Nucleus accumbens (tissue), 56 donors: ENCODE measurements at regions not wholly inside any gene's neighbourhood (a gene's known extent, or its start where the extent isn't known, plus 50 kb on each side); places are given as distances from the start of the nearest gene placed in this dataset.
"Not testable (repeated sequence)": the region's sequence is repeated elsewhere in the genome, so short reads cannot be mapped to it uniquely, and the experiment has no call there.

Experiments
- DNase-seq, 56 donors: peaks; one replicate each; lab custom pipeline; 2025; lab: John Stamatoyannopoulos, UW

- DNase-seq: no peak
Measured at GRCh38 chr3:10725846-10726245, 90.2 kb upstream of the SLC6A11 start.

DNA sequence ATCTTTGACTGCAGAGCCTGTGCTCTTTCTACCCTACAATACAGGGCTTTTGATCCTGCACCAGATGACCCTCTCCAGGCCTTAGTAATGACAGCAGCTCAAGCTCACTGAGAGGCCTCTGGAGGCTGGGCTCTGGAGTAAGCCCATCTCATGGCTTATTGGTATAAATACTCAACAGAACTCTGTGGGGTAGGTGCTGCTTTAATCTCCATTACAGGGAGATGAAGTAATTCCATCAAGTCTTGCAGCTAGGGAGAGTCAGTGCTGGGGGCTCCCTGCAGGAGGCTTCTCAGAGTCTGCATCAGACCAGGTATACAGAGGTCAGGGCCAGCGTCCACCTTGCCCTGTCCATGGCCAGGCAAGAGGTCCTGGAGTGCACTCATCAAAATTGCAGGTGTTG, 89.2 kb upstream of the SLC6A11 start:
- no peak for DNase-seq

- no peak for DNase-seq
Measured at GRCh38 chr3:10729439-10729838, 86.6 kb upstream of the SLC6A11 start.

- DNase-seq: peak in 3 of 56 donors; percentile 9 to 21 (median 9)
Measured at GRCh38 chr3:10732292-10732691, 83.7 kb upstream of the SLC6A11 start.

DNA sequence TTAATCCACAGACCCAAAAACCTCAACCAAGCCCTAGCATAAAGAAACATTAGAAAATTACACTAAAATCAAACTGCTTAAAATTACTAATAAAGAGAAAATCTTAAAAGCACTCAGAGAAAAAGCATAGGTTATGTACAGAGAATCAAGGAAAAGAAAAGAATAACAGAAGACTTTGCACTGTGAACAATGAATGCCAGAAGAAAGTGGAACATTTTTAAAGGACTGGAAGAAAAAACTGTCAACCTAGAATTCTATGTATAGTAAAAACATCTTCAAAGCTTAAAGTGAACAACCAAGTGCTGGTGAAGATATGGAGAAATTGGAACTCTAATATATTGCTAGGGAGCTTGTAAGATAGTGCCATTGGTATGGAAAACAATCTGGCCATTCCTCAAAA, 82.7 kb upstream of the SLC6A11 start:
- no peak for DNase-seq

GRCh38 chr3:10736444-10736843, 79.6 kb upstream of the SLC6A11 start:
- DNase-seq: not testable (repeated sequence)

GRCh38 chr3:10737785-10738184, 78.2 kb upstream of the SLC6A11 start:
- no peak for DNase-seq

DNA sequence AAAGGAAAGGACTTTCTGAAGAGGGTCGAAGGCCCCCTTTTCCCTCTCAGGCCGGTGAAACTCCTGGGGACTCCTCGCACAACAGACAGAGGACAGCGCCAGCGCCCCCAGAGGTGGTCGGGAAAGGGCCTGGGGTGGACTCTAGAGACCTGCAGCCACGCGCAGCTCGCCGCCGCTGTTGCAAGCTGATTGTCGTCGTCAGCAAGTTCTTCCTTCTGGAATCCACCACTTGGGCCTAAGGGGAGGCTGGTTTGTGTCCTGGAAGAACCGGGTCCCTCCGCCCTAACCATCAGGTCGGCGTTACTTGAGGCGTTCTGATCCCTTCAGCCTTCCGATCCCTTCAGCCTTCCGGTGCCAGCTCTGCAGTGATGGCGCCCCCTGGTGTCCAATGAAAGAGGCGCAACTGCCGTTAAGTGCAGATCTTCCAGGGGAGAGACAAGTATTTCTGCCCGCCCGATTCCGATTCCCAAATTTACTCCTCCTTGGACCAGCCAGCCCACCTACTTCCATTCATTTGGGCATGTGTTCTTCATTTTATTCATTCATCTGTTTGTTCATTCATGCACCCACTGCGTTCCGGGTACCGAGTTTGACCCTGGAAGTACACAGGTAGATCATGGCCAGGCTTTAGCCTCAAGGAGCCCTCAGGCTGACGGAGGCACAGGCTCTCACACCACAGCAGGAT, 77.2 kb upstream of the SLC6A11 start:
- DNase-seq: peak in 50 of 56 donors; percentile 13 to 90 (median 54)

GRCh38 chr3:10740954-10741353, 75.1 kb upstream of the SLC6A11 start:
- no peak for DNase-seq

DNA sequence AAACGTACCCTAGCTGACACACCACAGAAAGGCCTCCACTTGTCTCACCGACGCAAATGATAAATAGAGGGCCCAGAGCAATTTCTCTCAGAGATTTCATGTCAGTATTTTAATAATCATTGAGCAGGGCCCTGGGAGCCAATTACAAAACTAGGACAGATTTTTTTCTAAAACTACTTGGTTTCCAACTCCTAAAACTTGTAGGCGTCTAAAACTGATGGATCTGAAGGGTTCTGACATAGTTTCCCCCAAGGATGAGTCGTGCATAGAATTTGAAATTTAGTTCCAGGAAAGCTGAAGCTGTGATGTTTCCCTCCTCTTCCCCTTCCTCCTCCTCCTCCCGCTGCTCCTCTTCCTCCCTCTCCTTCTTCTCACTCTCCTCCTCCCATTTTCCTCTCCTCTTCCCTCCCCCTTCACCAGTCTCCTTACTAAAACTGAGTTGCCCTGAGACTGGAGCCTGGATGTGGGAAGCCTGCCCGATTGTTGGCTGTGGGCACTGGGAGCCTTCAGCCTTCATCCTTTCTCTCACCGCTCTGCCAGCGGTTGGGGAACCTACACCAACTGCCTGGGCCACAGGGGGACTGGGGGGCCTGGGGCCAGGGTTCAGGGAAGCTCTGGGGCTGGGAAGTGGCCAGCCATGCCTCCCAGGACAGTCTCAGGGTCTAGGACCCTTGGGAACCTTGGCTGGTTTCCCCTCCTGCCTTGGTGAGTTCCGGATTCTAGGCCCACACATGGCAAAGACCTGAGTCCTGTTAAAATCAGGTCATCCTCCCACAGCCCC, 73.9 kb upstream of the SLC6A11 start:
- DNase-seq: peak in 3 of 56 donors; percentile 16 to 38 (median 19)

GRCh38 chr3:10743366-10744097, 72.5 kb upstream of the SLC6A11 start:
- no peak for DNase-seq

DNA sequence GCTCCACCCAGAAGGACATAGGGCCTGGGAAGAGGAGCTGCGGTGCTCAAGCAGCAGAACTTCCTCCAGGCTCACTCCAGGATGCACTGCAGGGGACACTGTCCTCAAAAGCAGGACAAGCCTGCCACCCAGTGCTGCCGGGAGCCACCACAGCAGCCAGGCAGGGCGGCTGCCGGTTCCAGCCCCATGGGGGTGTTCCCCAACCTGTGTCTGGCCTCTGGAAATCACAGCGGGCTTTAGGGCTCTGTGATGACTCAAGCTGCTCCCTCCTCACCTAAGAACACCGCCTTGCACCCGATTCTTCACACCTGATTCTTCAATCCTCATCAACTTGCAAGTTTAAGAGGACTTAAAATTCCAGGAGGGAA, 71.9 kb upstream of the SLC6A11 start:
- no peak for DNase-seq

DNA sequence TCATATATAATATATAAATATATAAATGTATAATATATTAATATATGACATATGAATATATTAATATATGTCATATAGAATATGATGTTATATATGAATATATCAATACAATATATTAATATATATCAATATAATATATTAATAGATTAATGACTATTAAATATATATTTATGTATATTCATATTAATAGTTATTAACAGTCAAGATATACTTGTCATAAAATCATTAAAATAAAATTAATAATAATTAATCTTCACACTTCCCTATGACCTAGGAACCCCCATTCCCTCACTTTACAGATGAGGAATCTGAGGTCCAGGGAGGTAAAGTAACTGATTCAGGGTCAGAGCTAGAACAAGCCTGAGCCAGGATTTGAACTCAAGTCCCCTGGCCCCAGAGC, 70.6 kb upstream of the SLC6A11 start:
- no peak for DNase-seq

DNA sequence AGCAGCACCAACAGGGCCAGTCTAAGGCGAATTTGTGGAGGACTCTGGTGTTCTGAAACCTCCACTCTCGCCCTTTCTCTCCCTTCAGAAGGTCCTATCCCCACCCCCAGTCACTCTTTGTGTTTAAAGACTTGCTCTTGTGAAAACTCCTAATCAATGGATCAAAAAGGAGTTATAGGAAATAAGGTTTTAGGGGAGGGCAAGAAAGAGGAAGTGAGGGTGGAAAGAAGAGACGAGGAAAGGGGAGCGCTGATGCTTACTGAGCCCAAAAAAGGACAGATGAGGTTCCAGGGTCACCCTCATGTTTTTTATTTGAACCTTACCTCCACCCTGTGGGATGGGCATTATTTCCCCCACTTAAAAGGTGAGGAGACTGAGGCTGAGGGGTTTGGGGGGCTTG, 70.0 kb upstream of the SLC6A11 start:
- DNase-seq: no peak

DNA sequence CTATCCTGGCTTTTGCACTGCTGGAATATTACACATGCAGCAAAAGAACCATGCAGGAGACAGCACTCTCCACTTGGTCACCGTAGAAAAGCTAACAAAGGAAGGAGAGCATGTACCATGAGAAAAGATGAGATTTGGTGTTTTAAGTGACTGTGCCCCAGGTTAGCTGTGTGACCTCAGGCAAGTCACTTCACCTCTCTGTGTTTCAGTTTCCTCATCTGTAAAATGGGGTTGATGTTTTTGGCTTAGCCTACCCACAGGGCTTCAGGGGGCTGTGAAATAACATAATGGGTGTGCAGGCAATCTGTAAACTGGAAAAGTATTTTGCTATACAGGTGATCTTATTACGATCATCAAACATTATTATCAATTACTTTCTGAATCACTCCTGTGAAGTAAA, 69.3 kb upstream of the SLC6A11 start:
- no peak for DNase-seq

- no peak for DNase-seq
Measured at GRCh38 chr3:10747341-10747740, 68.7 kb upstream of the SLC6A11 start.

DNA sequence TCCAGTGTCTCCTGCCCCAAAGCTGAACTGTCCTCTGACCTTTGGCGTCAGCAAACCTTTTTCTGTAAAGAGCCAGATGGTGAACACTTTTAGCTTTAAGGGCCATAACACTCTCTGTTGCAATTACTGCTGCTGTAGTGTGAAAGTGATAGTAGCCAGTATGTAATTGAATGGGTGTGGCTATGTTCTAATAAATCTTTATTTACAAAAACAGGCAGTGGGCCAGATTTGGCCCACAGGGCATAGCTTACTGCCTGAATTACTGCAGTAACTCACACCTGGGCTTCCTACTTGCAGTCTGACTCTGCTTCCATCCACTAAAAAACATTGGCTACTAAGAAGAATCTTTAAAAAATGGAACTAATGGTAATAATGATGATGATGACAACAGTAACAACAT, 68.0 kb upstream of the SLC6A11 start:
- no peak for DNase-seq

DNA sequence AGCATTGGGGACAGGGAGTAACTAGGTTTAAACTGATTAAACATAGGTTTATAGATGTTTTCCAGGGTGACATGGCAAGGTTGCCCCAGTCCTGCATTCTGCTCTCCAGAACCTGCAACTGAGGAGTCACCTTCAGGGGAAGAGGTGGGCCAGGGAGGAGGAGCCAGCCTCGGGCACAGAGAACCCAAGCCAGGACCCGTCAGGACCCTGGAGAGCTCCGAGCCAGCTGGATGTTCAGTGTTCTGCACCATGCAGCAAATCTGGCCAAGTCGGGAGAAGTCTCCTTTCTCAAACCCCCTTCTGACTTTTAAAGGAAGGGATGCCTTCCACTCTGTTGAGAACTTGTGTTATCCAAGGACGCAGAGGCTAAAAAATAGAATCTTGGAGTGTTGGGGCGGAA, 62.1 kb upstream of the SLC6A11 start:
- DNase-seq: peak in 2 of 56 donors; percentile 13 to 19

- DNase-seq: no peak
Measured at GRCh38 chr3:10756546-10756945, 59.5 kb upstream of the SLC6A11 start.

DNA sequence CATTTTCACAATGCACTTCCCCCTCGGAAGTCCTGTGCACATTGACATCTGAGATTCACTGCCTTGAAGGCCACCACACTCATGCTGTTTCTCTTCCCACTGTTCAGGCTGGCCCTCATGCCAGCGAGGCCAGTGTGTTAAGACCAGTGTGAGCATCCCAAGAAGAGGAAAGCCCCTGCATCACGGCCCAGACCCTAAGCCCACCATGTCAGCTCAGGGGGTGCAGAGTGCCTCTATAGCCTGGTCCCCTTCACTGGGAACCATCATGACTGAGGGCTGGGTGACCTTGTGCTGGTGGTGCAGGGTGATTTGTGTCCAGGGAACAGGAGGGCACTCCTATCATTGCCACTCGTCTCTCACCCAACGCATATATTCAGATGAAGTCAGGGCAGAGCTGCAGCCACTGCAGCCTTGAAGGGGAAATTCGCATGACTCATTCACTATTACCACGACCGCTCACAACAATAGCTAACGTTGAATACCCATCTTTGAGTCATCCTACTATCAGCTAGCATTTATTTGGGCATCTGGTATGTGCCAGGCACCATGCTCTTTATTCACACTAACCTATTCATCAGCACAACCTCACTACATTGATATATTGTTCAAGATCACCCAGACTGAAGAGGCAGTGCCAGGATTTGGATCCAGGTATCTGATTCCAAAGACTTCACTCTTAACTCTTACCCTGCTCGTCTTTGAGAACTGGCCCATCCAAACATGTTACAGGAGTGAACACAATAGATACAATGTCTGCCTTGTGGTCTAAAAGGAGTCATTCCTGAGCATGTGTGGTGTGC, 58.8 kb upstream of the SLC6A11 start:
- DNase-seq: no peak

DNA sequence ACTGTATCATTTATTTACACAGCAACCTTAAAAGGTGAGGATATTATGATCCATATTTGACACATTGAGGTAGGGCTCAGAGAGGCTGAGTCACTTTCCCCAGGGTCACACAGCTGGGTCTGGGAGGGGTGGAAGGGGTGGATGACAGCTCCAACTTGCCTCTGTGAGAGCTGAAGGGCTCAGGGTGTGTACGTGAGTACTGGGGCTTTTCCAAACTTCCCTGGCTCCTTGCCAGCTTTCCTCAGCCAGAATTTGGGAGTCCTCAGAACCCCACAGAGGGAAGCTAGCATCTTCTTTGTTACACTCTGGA, 58.3 kb upstream of the SLC6A11 start:
- DNase-seq: no peak
